ENCODE measurements at regions not wholly inside any gene's neighbourhood (a gene's known extent, or its start where the extent isn't known, plus 50 kb on each side); places are given as distances from the start of the nearest gene placed in this dataset.

- TF ChIP-seq PPARA (CRISPR knock-in tag; IDR thresholded peaks at IDR 0.05; ENCODE audit: borderline replicate concordance) (no peak), ZFP3 (CRISPR knock-in tag; IDR thresholded peaks at IDR 0.05) (no peak), ZFP30 (CRISPR knock-in tag; IDR thresholded peaks at IDR 0.05) (no peak), GLIS3 (CRISPR knock-in tag; IDR thresholded peaks at IDR 0.05) (no peak), BACH2 (CRISPR knock-in tag; IDR thresholded peaks at IDR 0.05; ENCODE audit: borderline replicate concordance) (no peak), RARB (CRISPR knock-in tag; IDR thresholded peaks at IDR 0.05) (no peak), TCF4 (CRISPR knock-in tag; IDR thresholded peaks at IDR 0.05; ENCODE audit: borderline replicate concordance) (no peak), SNAI2 (CRISPR knock-in tag; IDR thresholded peaks at IDR 0.05) (no peak), ISL1 (CRISPR knock-in tag; IDR thresholded peaks at IDR 0.05) (no peak), ZNF70 (CRISPR knock-in tag; IDR thresholded peaks at IDR 0.05) (no peak), ZC3H10 (CRISPR knock-in tag; IDR thresholded peaks at IDR 0.05) (no peak), OSR1 (CRISPR knock-in tag; IDR thresholded peaks at IDR 0.05) (no peak)
- ATAC-seq, result no peak
Observed at GRCh38 chr18:46364048-46364447, 259.9 kb downstream of the HAUS1 start.

GRCh38 chr18:46366201-46366600 is 262.0 kb downstream of the HAUS1 start:
- TF ChIP-seq POU6F1 (CRISPR knock-in tag; IDR thresholded peaks at IDR 0.05; ENCODE audit: borderline replicate concordance, low read depth), result no peak
- no peak for TF ChIP-seq BACH2 (CRISPR knock-in tag; IDR thresholded peaks at IDR 0.05; ENCODE audit: borderline replicate concordance)
- no peak for TF ChIP-seq PATZ1 (CRISPR knock-in tag; IDR thresholded peaks at IDR 0.05; ENCODE audit: borderline replicate concordance)
- no peak for TF ChIP-seq TSHZ2 (CRISPR knock-in tag; IDR thresholded peaks at IDR 0.05)
- no peak for TF ChIP-seq CREB5 (CRISPR knock-in tag; IDR thresholded peaks at IDR 0.05; ENCODE audit: low read depth)
- TF ChIP-seq ZNF565 (CRISPR knock-in tag; conservative IDR thresholded peaks at IDR 0.05; ENCODE audit: low read depth), result no peak
- no peak for TF ChIP-seq SNAI2 (CRISPR knock-in tag; IDR thresholded peaks at IDR 0.05)
- TF ChIP-seq GLIS3 (CRISPR knock-in tag; IDR thresholded peaks at IDR 0.05), result no peak
- TF ChIP-seq ARNTL (CRISPR knock-in tag; IDR thresholded peaks at IDR 0.05; ENCODE audit: borderline replicate concordance, low read depth), result no peak
- no peak for TF ChIP-seq RARB (CRISPR knock-in tag; IDR thresholded peaks at IDR 0.05)
- no peak for TF ChIP-seq TOX (CRISPR knock-in tag; IDR thresholded peaks at IDR 0.05; ENCODE audit: borderline replicate concordance)
- no peak for TF ChIP-seq ESRRG (CRISPR knock-in tag; IDR thresholded peaks at IDR 0.05)
- no peak for TF ChIP-seq ZFP3 (CRISPR knock-in tag; IDR thresholded peaks at IDR 0.05)
- no peak for TF ChIP-seq ZFP30 (CRISPR knock-in tag; IDR thresholded peaks at IDR 0.05)
- no peak for TF ChIP-seq OSR1 (CRISPR knock-in tag; IDR thresholded peaks at IDR 0.05)
- no peak for TF ChIP-seq ISL1 (CRISPR knock-in tag; IDR thresholded peaks at IDR 0.05)
- TF ChIP-seq CSDC2 (CRISPR knock-in tag; IDR thresholded peaks at IDR 0.05), result no peak
- no peak for TF ChIP-seq CSRNP3 (CRISPR knock-in tag; IDR thresholded peaks at IDR 0.05)
- no peak for TF ChIP-seq ZNF8 (CRISPR knock-in tag; IDR thresholded peaks at IDR 0.05)
- no peak for ATAC-seq

Measured in SK-N-SH treated with all-trans-retinoic acid at 6 μM for 48 hours (cell line).